ENCODE measurements at regions not wholly inside any gene's neighbourhood (a gene's known extent, or its start where the extent isn't known, plus 50 kb on each side); places are given as distances from the start of the nearest gene placed in this dataset.
"Not testable (repeated sequence)": the region's sequence is repeated elsewhere in the genome, so short reads cannot be mapped to it uniquely, and the experiment has no call there.

DNA sequence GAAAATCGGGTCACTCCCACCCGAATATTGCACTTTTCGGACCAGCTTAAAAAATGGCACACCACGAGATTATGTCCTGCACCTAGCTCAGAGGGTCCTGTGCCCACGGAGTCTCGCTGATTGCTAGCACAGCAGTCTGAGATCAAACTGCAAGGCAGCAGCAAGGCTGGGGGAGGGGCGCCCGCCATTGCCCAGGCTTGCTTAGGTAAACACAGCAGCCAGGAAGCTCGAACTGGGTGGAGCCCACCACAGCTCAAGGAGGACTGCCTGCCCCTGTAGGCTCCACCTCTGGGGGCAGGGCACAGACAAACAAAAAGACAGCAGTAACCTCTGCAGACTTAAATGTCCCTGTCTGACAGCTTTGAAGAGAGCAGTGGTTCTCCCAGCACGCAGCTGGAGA, 405.3 kb downstream of the PTH2R start:
- not testable (repeated sequence) for DNase-seq

DNA sequence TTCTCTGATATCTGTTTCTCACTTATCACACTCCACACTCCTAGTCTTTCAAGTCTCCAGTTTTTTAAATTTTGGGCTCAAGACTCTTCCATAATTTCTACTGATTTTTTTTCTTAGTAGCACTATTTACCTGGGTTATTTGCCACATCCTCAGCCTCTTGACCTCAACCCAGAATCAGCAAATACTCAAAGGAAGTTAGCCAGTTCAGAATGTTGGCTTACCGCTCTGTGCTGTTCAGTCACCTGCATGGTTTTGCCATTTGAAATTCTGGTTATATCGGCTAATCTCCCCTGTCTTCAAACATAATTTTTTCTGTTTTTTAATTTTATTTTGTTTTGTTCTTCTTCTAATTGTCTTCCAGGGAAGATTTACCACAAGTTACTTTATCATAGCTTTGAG, 412.6 kb downstream of the PTH2R start:
- DNase-seq: no peak

DNA sequence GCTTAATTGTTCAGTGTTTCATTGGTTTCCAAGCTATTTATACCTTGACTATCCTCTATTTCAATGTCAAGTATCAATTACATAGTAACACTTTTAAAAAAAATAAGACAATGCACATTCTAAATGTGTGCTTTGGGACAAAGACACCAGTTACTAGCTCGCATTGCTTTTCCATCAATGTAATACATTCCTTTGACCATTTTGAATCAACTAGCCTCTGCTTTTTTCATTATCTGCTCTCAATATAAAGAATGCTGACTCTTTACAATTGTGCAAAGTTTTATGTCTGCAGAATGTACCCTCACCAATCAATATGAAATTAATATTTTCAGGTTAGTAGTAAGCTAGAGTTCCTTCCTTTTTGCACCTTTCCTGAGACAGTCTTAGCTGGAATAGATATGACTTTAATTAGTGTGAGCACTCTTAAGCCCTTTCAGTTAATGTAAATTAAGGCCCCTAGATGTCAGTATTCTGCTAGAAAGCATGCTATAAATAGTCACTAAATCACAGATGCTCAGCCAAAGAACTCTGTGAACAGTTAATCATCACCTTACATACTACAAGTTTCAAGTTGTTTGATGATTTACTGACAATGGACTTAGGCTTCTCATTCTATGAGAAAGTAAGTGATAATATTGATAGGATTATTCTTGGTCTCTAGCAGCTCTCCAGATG, 413.6 kb downstream of the PTH2R start:
- DNase-seq: peak; percentile 72

DNA sequence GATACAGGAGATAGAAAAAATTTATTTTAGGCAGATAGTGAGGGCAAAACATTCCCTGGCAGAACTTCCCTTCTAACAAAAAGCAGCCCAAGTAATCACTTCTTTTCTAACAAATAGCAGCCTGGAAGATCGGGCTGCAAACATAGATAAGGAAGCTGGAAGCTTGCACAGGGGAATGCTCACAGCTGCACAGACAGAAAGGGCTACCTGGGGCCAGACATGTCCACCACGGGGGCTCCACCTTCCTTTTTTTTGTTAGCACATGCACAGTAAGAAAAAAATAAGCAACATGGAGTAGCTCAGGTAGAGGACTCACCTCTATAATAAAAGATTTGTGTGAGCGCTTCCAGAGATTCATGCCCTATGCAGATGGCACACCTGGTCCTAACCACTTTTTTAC, 420.5 kb downstream of the PTH2R start:
- DNase-seq: no peak

DNA sequence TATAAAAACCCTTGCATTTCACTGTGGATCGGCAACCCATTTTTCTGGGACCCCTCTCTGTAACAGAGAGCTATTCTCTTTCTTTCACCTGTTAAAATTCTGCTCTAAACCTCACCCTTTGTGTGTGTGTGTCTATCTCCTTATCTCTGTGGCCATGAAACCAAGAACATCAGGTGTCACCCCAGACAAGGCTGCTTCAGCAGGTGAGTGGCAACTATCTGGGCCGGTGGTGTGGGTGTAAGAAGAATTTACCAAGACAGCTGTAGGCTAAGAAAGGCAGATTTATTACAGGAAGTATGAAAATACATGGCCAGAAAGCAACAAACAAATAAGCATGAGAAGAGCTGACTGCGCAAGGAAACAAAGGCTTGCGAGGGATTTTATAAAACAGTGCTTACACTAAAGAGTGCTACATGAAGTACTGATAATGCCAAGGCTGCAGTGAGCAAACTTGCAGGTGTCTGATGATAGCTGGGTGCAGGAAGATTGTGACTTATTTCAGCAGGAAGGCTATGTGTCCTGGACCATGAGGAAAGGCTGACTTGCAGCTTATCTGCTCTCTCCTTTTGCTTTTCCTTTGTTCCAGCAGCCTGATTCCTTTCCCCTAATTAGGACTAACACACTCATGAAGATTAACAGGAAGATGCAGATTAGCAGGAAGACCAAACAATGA, 421.1 kb downstream of the PTH2R start:
- no peak for DNase-seq

DNA sequence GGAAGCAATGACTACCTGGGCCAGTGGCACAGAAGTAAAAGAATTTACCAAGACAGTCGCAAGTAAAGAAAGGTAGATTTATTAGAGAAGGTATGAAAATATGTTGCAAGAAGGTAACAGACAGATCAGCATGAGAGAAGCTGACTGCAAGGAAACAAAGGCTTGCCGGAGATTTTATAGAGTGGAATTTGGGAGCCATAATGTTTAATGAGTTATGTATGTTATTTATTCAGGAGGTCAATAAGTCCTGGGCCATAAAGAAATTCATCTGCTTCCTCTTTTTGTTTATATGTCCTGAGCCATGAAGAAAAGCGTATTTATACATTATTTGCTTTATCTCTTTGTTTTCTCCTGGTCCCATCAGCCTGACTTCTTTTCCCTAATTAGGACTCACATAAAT, 423.6 kb downstream of the PTH2R start:
- DNase-seq: no peak

DNA sequence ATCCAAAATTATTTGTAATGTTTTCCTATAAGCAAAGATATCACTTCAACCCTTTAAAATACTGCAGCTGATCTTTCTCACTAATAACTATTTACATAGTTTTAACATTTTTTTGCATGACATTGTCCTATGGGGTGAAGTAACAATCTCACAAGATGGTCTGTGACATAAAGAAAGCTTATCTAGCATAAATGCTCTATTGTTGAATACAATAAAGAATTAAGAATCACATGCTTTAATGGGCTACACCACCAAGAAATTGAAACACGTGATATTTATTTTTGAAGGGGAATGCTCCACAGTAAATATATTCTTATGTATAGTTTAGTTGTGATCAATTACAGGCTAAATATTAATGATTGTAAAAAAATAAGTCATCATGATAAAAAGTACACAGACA, 441.1 kb downstream of the PTH2R start:
- DNase-seq: no peak

DNA sequence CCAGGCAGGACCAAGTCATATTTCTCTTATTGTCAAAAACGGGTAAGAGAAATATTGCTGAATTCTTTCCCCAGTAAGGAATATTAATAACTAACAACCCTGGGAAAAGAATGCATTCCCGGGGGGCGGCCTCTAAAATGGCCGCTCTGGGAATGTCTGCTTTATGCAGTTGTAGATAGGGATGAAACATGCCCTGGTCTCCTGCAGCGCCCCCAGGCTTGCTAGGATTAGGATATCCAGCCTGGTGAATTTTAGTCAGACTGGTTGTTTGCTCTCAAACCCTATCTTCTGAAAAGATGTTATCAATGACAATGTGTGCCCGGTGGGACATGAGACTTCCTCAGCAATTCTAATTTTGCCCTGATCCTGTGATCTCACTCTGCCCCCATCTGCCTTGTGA, 448.1 kb downstream of the PTH2R start:
- DNase-seq: no peak

DNA sequence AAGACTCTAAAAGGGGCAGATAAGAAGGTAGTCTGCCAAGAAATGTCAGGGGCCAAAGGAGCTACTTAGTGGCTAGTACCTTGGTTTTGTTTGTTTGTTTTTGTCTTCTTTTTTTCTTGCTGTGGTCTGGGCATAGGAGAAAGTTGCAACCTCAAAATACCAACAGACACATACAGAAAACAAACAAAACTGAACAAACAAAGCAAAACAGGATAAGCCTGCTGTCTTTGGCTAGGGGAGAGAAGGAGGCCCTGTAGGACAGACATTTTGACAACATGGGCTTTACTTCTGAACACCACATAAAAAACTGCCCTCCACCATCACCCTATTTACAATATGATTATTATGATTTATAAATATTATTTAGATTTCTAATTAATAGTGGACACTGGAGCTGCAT, 460.8 kb downstream of the PTH2R start:
- DNase-seq: no peak

DNA sequence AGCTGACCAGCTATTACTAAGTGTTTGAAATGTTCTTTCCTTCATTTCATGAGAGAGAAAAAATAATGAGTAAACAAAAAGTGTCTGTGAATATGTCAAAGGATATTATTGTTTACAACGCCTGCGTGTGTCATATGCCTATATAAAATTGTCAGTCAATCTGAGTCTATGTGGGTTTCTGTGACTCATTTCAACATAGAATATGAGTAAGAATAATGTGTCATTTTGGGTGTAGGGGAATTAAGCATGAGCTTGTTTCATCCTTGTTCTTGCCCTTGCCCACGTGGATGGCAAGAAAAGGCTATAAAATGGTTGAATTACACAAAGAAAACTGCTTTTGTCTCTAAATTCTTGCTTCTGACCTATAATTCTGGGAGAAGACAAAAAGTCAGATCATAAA, 466.0 kb downstream of the PTH2R start:
- DNase-seq: no peak

DNA sequence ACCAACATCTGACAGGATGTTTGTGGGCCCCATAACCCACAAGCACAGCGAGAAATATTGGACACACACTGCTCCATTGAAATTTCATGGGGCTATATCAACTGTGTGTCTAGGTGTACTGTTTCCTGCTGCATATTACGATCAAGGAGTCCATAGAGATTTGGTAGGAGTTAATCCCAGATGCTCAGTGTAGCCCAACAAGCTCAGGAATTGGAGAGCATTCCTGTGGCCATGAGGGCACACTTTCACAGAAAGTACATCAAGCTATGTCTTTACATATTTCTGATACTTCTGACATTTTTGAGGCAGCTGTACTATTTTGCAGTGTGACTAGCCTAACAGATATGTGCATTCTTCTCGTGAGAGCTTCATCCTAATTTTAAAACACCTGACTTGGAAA, 473.1 kb downstream of the PTH2R start:
- no peak for DNase-seq

DNA sequence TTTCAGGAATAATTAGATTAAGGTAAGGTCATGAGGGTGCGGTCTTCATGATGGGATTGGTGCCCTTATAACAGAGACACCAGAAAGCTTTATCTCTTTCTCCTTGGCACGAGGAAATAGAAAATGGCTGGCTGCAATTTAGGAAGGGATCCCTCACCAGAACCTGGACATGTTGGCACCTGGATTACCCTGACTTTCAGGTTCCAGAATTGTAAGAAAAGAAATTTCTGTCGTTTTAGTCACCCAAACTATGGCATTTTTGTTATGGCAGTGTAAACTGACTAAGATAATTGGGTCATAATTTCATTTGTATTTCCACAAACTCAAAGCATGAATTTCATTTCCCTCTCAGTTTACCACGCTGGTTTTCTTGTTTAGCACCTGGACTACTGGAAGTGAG, 473.6 kb downstream of the PTH2R start:
- no peak for DNase-seq

DNA sequence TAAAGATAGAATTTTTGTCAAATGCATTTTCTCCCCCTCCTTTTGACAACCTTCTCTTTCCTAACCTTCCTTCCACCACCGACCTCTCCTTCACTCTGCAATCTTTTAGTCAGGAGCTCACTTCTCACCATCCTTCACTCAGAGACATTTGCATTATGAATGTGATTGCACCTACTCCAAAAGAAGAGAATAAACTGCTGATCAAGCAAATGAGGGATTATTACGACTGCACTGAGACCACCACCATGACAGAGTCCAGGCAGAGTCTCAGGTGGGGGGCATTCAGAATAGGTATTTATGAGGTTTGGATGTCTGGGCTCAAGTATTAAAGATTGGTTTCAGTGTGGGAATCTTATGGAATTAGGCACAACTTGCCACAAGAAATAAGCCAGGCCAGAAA, 483.9 kb downstream of the PTH2R start:
- DNase-seq: no peak

DNA sequence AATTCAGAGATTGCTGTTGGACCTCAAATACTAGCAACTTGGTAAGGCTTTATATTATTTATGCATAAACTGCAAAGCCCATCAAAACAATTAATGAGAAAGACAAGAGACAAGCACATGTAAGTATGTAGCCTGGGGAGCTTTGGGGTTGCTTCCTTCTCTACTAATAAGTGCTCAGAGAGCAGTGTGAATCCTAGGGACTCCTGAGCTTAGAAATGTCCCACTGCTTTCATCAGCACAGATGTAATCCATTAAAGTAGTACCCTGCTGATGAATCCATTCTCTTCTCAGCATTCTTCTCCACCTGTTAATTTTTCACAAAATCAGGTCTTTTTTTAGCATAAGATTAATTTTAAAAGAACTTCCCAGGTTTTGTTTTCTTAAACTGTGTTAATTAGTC, 485.6 kb downstream of the PTH2R start:
- no peak for DNase-seq

DNA sequence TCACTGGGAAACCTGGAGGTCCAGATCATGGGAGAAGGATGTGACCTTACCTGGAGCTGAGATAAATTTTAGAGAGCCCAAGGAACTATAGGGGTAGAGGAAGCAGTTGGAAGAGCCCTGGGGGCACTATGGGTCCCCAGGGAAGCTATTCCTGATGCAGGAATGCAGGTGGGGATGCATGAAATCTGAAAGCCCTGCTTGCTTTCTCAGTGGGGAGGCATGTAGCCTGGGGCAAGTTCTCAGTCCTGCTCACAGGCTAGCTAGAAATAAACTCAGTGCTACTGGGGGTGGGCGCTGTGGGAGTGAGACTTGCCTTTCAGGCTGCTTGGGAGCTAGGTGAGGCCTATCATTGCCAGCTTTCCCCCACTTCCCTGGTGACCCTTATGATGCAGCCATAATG, 499.7 kb downstream of the PTH2R start:
- no peak for DNase-seq

DNA sequence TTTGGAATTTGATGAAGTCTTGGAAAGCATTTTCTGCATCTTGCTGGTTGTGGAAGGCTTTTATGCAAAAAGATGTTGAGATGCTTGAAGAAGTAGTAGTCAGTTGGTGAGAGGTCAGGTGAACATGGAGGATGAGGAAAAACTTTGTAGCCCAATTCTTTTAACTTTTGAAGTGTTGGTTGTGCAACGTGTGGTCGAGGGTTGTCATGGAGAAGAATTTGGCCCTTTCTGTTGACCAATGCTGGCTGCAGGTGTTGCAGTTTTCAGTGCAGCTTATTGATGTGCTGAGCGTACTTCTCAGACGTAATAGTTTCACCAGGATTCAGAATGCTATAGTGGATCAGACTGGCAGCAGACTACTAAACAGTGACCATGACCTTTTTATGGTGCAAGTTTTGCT, 508.4 kb upstream of the MAP2 start:
- DNase-seq: no peak

DNA sequence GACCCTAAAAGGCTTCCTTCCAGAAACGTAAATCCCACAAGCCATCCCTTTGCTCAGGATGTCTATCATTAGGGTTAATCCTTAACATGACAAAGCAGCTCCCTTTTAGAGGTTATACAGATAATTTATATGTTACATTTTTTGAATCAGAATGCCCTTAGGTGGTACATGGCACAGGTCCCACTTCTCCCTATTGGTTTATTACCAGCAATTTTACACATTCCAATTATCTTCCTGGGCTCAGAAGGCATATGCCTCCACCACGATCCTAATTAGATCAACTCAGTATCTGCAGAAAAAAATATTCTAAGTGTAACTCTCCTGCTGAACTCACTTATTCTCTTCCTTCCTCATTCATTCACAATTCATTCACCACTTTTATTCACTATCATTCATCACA, 507.0 kb upstream of the MAP2 start:
- DNase-seq: no peak

DNA sequence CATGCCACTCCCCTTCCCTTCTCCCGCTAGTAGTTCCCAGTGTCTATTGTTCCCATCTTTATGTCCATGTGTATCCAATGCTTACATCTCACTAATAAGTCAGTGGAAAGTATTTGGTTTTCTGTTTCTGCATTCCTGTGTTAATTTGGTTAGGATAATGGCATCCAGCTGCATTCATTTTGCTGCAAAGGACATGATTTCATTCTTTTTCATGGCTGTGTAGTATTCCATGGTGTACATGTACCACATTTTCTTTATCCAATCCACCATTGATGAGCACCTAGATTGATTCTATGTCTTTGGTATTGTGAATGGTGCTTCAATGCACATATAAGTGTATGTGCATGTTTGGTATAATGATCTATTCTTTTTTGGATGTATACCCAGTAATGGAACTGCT, 502.5 kb upstream of the MAP2 start:
- DNase-seq: not testable (repeated sequence)

DNA sequence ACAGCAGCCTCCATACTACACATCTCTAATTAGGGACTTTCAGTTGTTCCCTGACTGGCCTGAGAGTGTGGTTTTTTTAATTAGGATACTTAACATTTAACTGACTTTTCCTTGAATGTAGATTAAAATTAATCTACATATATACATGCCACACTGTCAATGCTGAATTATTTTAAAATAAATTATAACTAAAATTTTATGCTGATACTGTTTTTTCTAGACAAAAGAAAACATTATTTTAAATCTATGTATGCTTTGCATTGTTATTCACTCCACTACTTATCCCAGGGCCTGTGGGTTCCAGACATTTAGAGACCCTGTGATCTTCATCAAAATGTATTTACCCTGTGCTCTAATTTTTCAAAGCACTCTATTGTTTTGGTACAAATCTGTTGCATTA, 496.0 kb upstream of the MAP2 start:
- DNase-seq: no peak

DNA sequence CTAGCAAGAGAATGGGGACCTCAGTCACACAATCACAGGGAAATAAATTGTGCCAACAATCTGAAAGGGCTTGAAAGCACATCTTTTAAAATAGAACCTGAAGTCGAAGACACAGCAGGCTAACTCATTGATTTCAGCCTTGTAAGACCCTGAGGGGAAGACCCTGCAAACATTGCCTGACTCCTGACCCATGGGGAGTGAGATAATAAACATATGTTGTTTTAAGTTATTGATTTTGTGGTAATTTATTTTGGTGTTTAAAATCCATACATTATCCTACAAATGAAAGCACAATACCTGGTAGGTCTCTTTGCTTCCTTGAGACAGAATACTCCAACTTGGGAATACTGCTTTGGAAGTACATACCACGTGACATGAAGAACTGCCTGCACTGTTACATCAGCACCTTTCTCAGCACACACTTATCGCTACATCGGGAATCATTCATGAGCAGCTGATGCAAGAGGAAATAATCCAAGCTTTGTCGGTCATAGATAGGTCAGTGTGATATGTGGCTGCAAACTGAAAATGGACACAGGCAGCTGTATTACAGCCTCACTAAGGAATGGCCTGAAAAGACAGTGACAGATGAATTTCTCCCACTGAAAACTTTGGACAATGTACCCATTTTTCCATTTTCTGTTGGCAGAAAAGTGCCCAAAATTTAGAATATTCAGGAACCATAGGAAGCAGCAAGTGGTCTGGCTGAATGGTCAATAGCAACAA, 494.5 kb upstream of the MAP2 start:
- DNase-seq: no peak

DNA sequence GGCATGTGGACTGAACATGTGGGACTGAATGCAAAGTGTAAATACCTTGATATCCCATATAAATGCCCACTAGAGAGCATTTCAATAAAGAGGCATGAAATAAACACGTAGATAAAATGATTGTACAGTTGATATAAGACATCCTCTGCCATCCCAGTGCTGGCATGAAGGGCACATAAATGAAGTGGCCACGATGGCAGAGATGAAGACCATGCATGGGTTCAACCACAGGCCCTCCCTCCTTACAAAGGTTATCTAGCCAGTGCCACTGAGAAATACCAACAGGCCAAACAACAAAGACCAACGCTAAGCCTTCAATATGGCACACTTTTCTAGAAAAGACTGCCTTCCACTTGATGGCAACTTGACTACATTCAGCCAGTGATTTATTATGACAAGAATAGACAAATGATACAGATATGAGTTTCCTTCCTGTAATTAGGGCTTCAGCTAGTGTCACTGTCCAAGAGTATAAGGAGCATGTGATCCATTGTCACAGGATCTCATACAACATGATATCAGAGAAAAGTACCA, 493.9 kb upstream of the MAP2 start:
- no peak for DNase-seq

DNA sequence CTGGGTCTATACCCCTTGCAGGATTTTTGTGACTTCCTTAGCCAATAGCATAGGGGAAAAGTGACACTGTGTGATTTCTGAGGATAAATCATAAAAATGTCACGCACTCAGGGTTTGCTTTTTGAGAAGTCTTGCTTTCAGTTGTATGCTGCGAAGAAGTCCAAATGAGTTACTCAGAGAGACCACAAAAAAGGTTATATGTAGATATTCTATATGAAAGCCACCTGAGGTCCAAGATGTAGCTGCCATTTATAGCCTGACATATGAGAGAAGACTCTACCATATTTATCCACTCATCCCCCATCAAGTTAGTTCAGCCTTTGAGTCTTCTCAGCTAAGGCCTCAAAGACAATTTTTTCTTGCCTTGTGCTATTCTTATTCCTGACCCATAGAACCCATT, 488.3 kb upstream of the MAP2 start:
- DNase-seq: no peak

DNA sequence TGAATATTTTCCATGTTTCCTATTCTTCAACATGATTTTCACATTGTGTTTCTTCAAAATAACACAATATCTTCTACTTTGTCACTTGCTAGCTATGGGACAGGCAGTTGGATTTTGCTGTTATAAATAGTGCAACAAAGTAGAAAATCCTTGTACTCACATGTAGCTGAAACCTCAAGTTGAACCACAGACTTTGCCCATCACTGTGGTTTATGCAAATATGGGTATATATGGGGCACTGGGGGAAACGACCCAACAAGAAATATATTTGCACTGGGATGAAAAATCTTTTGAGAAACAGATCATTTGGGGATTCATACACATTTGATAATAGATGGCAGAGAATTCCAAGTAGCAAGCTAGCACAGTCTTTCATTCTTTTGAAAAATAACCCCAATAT, 486.3 kb upstream of the MAP2 start:
- no peak for DNase-seq

DNA sequence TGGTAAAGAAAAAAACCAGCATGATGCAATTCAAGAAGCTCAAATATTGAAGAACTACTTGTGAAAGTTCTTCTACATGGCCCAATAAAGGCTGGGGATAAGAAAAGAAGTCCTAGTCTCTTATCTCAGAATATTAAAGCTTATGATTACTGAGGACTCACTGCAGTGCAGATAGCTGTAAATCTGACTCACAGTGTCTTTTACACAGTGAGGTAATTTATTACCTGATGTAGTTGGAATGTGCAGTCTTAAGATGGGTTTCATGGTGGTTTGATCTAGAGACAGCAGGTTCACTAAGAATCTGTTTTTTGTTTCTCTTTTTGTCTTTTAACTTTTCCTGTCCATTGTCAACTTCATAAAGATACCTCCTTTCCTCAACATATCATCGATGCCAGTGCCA, 484.0 kb upstream of the MAP2 start:
- DNase-seq: no peak

Measured in NCI-H1436 treated with DMSO at 0.1 percent for 48 hours (cell line).